OCI-LY3 (cell line): ENCODE measurements at regions not wholly inside any gene's neighbourhood (a gene's known extent, or its start where the extent isn't known, plus 50 kb on each side); places are given as distances from the start of the nearest gene placed in this dataset.

Experiments
- EZH2phosphoT487 ChIP-seq: fragments of 200-600 bp; shearing (Covaris generic); IDR thresholded peaks from 2 replicates; pipeline ENCODE4 v1.6.1; 2018; ENCODE audit warnings: antibody characterized with exemption, mixed run types, low read depth
- TF ChIP-seq, protein P1 (sequence below): fragments of 200-600, 300-600 bp; sonication (generic); IDR thresholded peaks from 2 replicates; pipeline ENCODE4 v1.5.1; 2014; ENCODE audit warnings: antibody characterized with exemption, low read length, low read depth

DNA sequence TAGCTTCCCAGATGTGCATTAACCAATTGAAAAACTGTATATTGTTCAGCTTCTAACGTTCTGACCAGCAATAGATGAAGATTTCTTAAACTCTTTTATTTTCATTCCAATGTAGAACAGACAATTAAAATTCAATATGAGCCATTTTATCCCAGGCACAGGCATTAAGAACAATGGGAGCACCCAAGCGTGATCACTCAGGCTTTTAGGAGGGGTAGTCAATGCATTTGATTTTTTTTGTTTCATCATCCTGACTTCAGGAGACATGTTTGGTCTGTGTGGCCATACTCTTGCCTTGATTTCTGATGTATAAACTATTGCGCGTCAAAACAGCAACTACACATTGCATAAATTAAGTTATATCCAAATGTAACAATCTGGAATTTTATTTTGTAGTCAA is 653.0 kb upstream of the RORB start:
- TF ChIP-seq, protein P1, sequence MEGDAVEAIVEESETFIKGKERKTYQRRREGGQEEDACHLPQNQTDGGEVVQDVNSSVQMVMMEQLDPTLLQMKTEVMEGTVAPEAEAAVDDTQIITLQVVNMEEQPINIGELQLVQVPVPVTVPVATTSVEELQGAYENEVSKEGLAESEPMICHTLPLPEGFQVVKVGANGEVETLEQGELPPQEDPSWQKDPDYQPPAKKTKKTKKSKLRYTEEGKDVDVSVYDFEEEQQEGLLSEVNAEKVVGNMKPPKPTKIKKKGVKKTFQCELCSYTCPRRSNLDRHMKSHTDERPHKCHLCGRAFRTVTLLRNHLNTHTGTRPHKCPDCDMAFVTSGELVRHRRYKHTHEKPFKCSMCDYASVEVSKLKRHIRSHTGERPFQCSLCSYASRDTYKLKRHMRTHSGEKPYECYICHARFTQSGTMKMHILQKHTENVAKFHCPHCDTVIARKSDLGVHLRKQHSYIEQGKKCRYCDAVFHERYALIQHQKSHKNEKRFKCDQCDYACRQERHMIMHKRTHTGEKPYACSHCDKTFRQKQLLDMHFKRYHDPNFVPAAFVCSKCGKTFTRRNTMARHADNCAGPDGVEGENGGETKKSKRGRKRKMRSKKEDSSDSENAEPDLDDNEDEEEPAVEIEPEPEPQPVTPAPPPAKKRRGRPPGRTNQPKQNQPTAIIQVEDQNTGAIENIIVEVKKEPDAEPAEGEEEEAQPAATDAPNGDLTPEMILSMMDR: no peak
- no peak for TF ChIP-seq EZH2phosphoT487
